ENCODE measurements at regions not wholly inside any gene's neighbourhood (a gene's known extent, or its start where the extent isn't known, plus 50 kb on each side); places are given as distances from the start of the nearest gene placed in this dataset.

DNA sequence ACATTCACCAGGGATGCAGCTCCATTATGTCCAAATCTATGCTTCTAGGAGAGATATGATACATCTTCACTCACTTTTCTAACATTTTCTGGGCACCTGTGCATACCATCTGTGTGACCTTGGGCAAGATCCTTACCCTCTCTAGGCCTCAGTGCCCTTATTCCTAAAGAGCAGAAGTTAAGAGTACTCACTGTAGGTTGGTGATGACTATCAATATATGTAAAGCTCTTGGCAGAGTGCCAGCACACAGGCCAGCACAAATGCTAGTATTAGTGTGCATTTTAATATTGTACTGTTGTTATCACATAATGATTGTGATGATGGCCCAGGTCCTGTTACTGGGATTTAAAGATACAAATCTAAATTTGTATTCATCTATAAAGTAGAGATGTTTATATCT lies 199.2 kb downstream of the RAD51AP2 start:
- TF ChIP-seq POLR2AphosphoS5 (IDR thresholded peaks at IDR 0.05; ENCODE audit: low read depth, low read length) (no peak), POU2F2 (IDR thresholded peaks at IDR 0.05; ENCODE audit: low read depth, low read length) (no peak)
